ENCODE measurements at regions not wholly inside any gene's neighbourhood (a gene's known extent, or its start where the extent isn't known, plus 50 kb on each side); places are given as distances from the start of the nearest gene placed in this dataset.

DNA sequence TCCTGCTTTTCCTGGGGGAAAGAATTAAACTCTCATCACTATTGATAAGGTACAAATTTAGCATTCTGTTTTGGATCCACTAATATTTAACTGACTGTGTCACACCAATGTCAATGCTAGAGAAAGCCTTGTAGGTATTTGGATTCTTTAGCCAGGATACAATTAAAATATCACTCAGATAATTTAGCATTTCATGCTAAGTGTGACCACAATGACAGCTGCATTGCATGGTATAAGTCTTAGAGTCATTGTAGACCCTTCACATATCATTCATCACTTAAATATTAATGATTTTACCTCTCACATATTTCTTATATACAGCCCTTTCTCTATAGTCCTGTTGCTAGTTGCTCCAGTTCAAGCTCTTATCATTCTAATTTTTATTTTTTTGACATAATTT lies 85.3 kb upstream of the ATP2B1 start:
- TF ChIP-seq, protein P1, sequence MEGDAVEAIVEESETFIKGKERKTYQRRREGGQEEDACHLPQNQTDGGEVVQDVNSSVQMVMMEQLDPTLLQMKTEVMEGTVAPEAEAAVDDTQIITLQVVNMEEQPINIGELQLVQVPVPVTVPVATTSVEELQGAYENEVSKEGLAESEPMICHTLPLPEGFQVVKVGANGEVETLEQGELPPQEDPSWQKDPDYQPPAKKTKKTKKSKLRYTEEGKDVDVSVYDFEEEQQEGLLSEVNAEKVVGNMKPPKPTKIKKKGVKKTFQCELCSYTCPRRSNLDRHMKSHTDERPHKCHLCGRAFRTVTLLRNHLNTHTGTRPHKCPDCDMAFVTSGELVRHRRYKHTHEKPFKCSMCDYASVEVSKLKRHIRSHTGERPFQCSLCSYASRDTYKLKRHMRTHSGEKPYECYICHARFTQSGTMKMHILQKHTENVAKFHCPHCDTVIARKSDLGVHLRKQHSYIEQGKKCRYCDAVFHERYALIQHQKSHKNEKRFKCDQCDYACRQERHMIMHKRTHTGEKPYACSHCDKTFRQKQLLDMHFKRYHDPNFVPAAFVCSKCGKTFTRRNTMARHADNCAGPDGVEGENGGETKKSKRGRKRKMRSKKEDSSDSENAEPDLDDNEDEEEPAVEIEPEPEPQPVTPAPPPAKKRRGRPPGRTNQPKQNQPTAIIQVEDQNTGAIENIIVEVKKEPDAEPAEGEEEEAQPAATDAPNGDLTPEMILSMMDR (IDR thresholded peaks at IDR 0.05) = no peak
- TF ChIP-seq POLR2A (IDR thresholded peaks at IDR 0.05) (no peak), POLR2AphosphoS5 (IDR thresholded peaks at IDR 0.05) (no peak)
